Suppressor macrophage treated with lipopolysaccharide for 4 hours (primary cell): ENCODE measurements at regions not wholly inside any gene's neighbourhood (a gene's known extent, or its start where the extent isn't known, plus 50 kb on each side); places are given as distances from the start of the nearest gene placed in this dataset.

Experiments used
- DNase-seq: peaks from one replicate; pipeline ENCODE4 v3.0.0-alpha.2; 2020

- no peak for DNase-seq
These were observed 189.8 kb downstream of the RBM43 start for GRCh38 chr2:151071906-151072305.

- DNase-seq: no peak
These were observed 190.3 kb downstream of the RBM43 start for GRCh38 chr2:151071382-151071781.

GRCh38 chr2:151070253-151070652 lies 191.4 kb downstream of the RBM43 start:
- no peak for DNase-seq

- no peak for DNase-seq
These were observed 193.8 kb downstream of the RBM43 start for GRCh38 chr2:151067658-151068369.

- no peak for DNase-seq
These were observed 198.4 kb downstream of the RBM43 start for GRCh38 chr2:151063271-151063670.

GRCh38 chr2:151060287-151060686 lies 201.4 kb downstream of the RBM43 start:
- DNase-seq: no peak

GRCh38 chr2:151056870-151057269 lies 204.8 kb downstream of the RBM43 start:
- DNase-seq: peak; percentile 81

- peak; percentile 24 for DNase-seq
These were observed 208.0 kb downstream of the RBM43 start for GRCh38 chr2:151053661-151053990.

GRCh38 chr2:151052850-151053660 lies 208.6 kb downstream of the RBM43 start:
- DNase-seq: no peak

- peak; percentile 63 for DNase-seq
These were observed 210.0 kb downstream of the RBM43 start for GRCh38 chr2:151051574-151052220.

- DNase-seq: no peak
These were observed 211.9 kb downstream of the RBM43 start for GRCh38 chr2:151049746-151050145.

GRCh38 chr2:151048331-151049054 lies 213.2 kb downstream of the RBM43 start:
- DNase-seq: no peak

GRCh38 chr2:151043484-151043883 lies 218.2 kb downstream of the RBM43 start:
- DNase-seq: no peak

- DNase-seq: no peak
These were observed 218.7 kb downstream of the RBM43 start for GRCh38 chr2:151042964-151043363.

- no peak for DNase-seq
These were observed 221.6 kb downstream of the RBM43 start for GRCh38 chr2:151040039-151040438.

- no peak for DNase-seq
These were observed 223.1 kb downstream of the RBM43 start for GRCh38 chr2:151038516-151038915.

- no peak for DNase-seq
These were observed 224.2 kb downstream of the RBM43 start for GRCh38 chr2:151037434-151037833.

- no peak for DNase-seq
These were observed 228.1 kb downstream of the RBM43 start for GRCh38 chr2:151033271-151034248.

GRCh38 chr2:151032741-151033191 lies 228.9 kb downstream of the RBM43 start:
- DNase-seq: no peak

- no peak for DNase-seq
These were observed 230.9 kb downstream of the RBM43 start for GRCh38 chr2:151030663-151031230.

GRCh38 chr2:151029406-151030157 lies 232.1 kb downstream of the RBM43 start:
- peak; percentile 5 for DNase-seq
